SKM-1 treated with dmso at 0.1 percent for 144 hours (cell line): ENCODE measurements at regions not wholly inside any gene's neighbourhood (a gene's known extent, or its start where the extent isn't known, plus 50 kb on each side); places are given as distances from the start of the nearest gene placed in this dataset.
"Not testable (repeated sequence)": the region's sequence is repeated elsewhere in the genome, so short reads cannot be mapped to it uniquely, and the experiment has no call there.

Experiments used
- DNase-seq: peaks from one replicate; lab custom pipeline; 2025; ENCODE audit not compliant: unreplicated experiment; lab: John Stamatoyannopoulos, UW

GRCh38 chr3:6392123-6392522 is 468.8 kb upstream of the GRM7 start:
- no peak for DNase-seq

- DNase-seq: no peak
Observed at GRCh38 chr3:6394944-6395343, 466.0 kb upstream of the GRM7 start.

- no peak for DNase-seq
Observed at GRCh38 chr3:6396631-6397030, 464.3 kb upstream of the GRM7 start.

- not testable (repeated sequence) for DNase-seq
Observed at GRCh38 chr3:6402666-6403065, 458.2 kb upstream of the GRM7 start.

GRCh38 chr3:6406923-6407322 is 454.0 kb upstream of the GRM7 start:
- not testable (repeated sequence) for DNase-seq

- DNase-seq: no peak
Observed at GRCh38 chr3:6416049-6416661, 444.8 kb upstream of the GRM7 start.

GRCh38 chr3:6417174-6417573 is 443.7 kb upstream of the GRM7 start:
- DNase-seq: no peak

- DNase-seq: no peak
Observed at GRCh38 chr3:6418485-6418884, 442.4 kb upstream of the GRM7 start.

- DNase-seq: no peak
Observed at GRCh38 chr3:6421666-6422445, 439.1 kb upstream of the GRM7 start.

GRCh38 chr3:6425289-6425820 is 435.6 kb upstream of the GRM7 start:
- DNase-seq: no peak

- DNase-seq: not testable (repeated sequence)
Observed at GRCh38 chr3:6428276-6428675, 432.6 kb upstream of the GRM7 start.

GRCh38 chr3:6435951-6436350 is 425.0 kb upstream of the GRM7 start:
- DNase-seq: no peak

- DNase-seq: no peak
Observed at GRCh38 chr3:6437631-6438030, 423.3 kb upstream of the GRM7 start.

- no peak for DNase-seq
Observed at GRCh38 chr3:6438031-6438430, 422.9 kb upstream of the GRM7 start.

GRCh38 chr3:6439226-6439625 is 421.7 kb upstream of the GRM7 start:
- no peak for DNase-seq

GRCh38 chr3:6439824-6440223 is 421.1 kb upstream of the GRM7 start:
- DNase-seq: no peak

GRCh38 chr3:6444888-6445658 is 415.8 kb upstream of the GRM7 start:
- DNase-seq: no peak

- DNase-seq: no peak
Observed at GRCh38 chr3:6447166-6447801, 413.6 kb upstream of the GRM7 start.

- DNase-seq: no peak
Observed at GRCh38 chr3:6448011-6448410, 412.9 kb upstream of the GRM7 start.

- DNase-seq: no peak
Observed at GRCh38 chr3:6449099-6449498, 411.8 kb upstream of the GRM7 start.

- no peak for DNase-seq
Observed at GRCh38 chr3:6452974-6453373, 407.9 kb upstream of the GRM7 start.
